GM21528 (cell line): ENCODE measurements at regions not wholly inside any gene's neighbourhood (a gene's known extent, or its start where the extent isn't known, plus 50 kb on each side); places are given as distances from the start of the nearest gene placed in this dataset.
"Not testable (repeated sequence)": the region's sequence is repeated elsewhere in the genome, so short reads cannot be mapped to it uniquely, and the experiment has no call there.

Experiments used
- ATAC-seq: cut with Tn5 transposase; IDR thresholded peaks from one replicate; pipeline ENCODE4 v1.9.1; 2021; ENCODE audit warnings: mild to moderate bottlenecking, moderate library complexity; ENCODE audit not compliant: unreplicated experiment, low FRiP score

GRCh38 chr17:445839-446238 is 93.2 kb upstream of the RPH3AL start, which contains the start of gene RFLNB:
TSS of gene RFLNB (minus strand) at chr17:445939.
- not testable (repeated sequence) for ATAC-seq

GRCh38 chr17:444879-445454 is 92.4 kb upstream of the RPH3AL start:
- no peak for ATAC-seq

- ATAC-seq: no peak
Measured at GRCh38 chr17:443109-443508, 90.5 kb upstream of the RPH3AL start.

GRCh38 chr17:441155-441950 is 88.7 kb upstream of the RPH3AL start:
- ATAC-seq: no peak

- ATAC-seq: no peak
Measured at GRCh38 chr17:438191-438590, 85.6 kb upstream of the RPH3AL start.

GRCh38 chr17:437545-437944 is 84.9 kb upstream of the RPH3AL start:
- no peak for ATAC-seq

GRCh38 chr17:436571-436970 is 84.0 kb upstream of the RPH3AL start:
- no peak for ATAC-seq

- not testable (repeated sequence) for ATAC-seq
Measured at GRCh38 chr17:432471-432870, 79.9 kb upstream of the RPH3AL start.

GRCh38 chr17:431494-431893 is 78.9 kb upstream of the RPH3AL start:
- ATAC-seq: no peak

- ATAC-seq: no peak
Measured at GRCh38 chr17:429589-429988, 77.0 kb upstream of the RPH3AL start.

GRCh38 chr17:428414-428813 is 75.8 kb upstream of the RPH3AL start:
- ATAC-seq: no peak

- ATAC-seq: no peak
Measured at GRCh38 chr17:427891-428290, 75.3 kb upstream of the RPH3AL start.

GRCh38 chr17:427327-427726 is 74.7 kb upstream of the RPH3AL start:
- ATAC-seq: no peak

- ATAC-seq: no peak
Measured at GRCh38 chr17:422196-422930, 69.8 kb upstream of the RPH3AL start.

- no peak for ATAC-seq
Measured at GRCh38 chr17:420479-421175, 68.0 kb upstream of the RPH3AL start.

- no peak for ATAC-seq
Measured at GRCh38 chr17:419073-419735, 66.6 kb upstream of the RPH3AL start.

GRCh38 chr17:418421-418751 is 65.8 kb upstream of the RPH3AL start:
- ATAC-seq: no peak

- no peak for ATAC-seq
Measured at GRCh38 chr17:417691-418420, 65.2 kb upstream of the RPH3AL start.

- no peak for ATAC-seq
Measured at GRCh38 chr17:416293-417206, 63.9 kb upstream of the RPH3AL start.
